GM21825 (cell line): ENCODE measurements at regions not wholly inside any gene's neighbourhood (a gene's known extent, or its start where the extent isn't known, plus 50 kb on each side); places are given as distances from the start of the nearest gene placed in this dataset.
"Not testable (repeated sequence)": the region's sequence is repeated elsewhere in the genome, so short reads cannot be mapped to it uniquely, and the experiment has no call there.

ENCODE experiments used
- ATAC-seq: cut with Tn5 transposase; IDR thresholded peaks from one replicate; pipeline ENCODE4 v1.9.1; 2021; ENCODE audit warnings: mild to moderate bottlenecking, moderate library complexity; ENCODE audit not compliant: unreplicated experiment

GRCh38 chr4:57729775-57730570, 619.8 kb upstream of the IGFBP7 start:
- not testable (repeated sequence) for ATAC-seq

GRCh38 chr4:57726154-57726553, 616.0 kb upstream of the IGFBP7 start:
- ATAC-seq: no peak

- no peak for ATAC-seq
Observed at GRCh38 chr4:57719456-57719855, 609.3 kb upstream of the IGFBP7 start.

GRCh38 chr4:57714313-57714712, 604.1 kb upstream of the IGFBP7 start:
- not testable (repeated sequence) for ATAC-seq

- no peak for ATAC-seq
Observed at GRCh38 chr4:57710053-57710452, 599.9 kb upstream of the IGFBP7 start.

- no peak for ATAC-seq
Observed at GRCh38 chr4:57691370-57691769, 581.2 kb upstream of the IGFBP7 start.

GRCh38 chr4:57689693-57690205, 579.6 kb upstream of the IGFBP7 start:
- ATAC-seq: no peak

- ATAC-seq: no peak
Observed at GRCh38 chr4:57682275-57682674, 572.1 kb upstream of the IGFBP7 start.

GRCh38 chr4:57679969-57680368, 569.8 kb upstream of the IGFBP7 start:
- ATAC-seq: no peak

- no peak for ATAC-seq
Observed at GRCh38 chr4:57676394-57676793, 566.2 kb upstream of the IGFBP7 start.

GRCh38 chr4:57672846-57673433, 562.8 kb upstream of the IGFBP7 start:
- ATAC-seq: no peak

- ATAC-seq: no peak
Observed at GRCh38 chr4:57668621-57669020, 558.4 kb upstream of the IGFBP7 start.

GRCh38 chr4:57665806-57666205, 555.6 kb upstream of the IGFBP7 start:
- ATAC-seq: no peak

GRCh38 chr4:57661517-57662090, 551.4 kb upstream of the IGFBP7 start:
- ATAC-seq: no peak

- ATAC-seq: no peak
Observed at GRCh38 chr4:57658673-57659072, 548.5 kb upstream of the IGFBP7 start.

- no peak for ATAC-seq
Observed at GRCh38 chr4:57658188-57658587, 548.0 kb upstream of the IGFBP7 start.

- no peak for ATAC-seq
Observed at GRCh38 chr4:57655342-57655741, 545.2 kb upstream of the IGFBP7 start.

GRCh38 chr4:57652779-57653178, 542.6 kb upstream of the IGFBP7 start:
- ATAC-seq: no peak

- ATAC-seq: no peak
Observed at GRCh38 chr4:57640391-57641100, 530.4 kb upstream of the IGFBP7 start.

- no peak for ATAC-seq
Observed at GRCh38 chr4:57639561-57640382, 529.6 kb upstream of the IGFBP7 start.

- ATAC-seq: no peak
Observed at GRCh38 chr4:57635910-57636309, 525.7 kb upstream of the IGFBP7 start.
